HG03354 (cell line): ENCODE measurements at regions not wholly inside any gene's neighbourhood (a gene's known extent, or its start where the extent isn't known, plus 50 kb on each side); places are given as distances from the start of the nearest gene placed in this dataset.

ENCODE experiments used
- ATAC-seq: cut with Tn5 transposase; IDR thresholded peaks from one replicate; pipeline ENCODE4 v1.9.1; 2021; ENCODE audit warnings: mild to moderate bottlenecking; ENCODE audit not compliant: unreplicated experiment, poor library complexity, severe bottlenecking

DNA sequence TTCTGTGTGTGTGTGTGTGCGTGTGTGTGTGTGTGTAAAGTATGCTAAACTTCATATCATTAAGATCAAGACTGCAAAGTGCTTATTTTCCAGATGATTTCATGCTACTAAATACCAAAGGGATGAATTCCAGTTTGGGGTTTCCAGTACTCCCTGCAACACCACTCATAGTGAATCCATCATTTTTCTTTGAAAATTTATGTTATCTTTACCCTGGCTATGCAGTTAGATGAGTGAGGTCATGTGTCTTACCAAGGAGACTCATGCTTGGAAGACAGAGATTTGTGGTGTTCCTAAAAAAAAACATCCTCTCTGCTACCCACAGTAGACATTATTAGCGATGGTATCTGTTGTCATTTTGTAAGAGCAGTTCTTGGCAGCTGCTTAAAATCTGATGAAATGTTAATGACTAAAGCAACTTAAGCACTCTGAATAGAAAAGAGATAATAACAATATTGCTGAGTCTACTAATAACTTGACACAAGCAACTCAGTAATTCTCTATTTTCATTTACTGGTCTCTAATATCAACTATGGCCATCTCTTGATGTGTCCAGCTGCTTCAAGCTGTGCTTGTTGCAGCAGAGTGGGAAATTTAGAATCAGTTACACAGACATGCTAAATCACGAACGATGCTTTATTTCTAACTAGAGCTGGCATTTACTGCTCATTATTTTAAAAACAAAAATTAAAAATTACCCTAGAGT lies 1953.0 kb upstream of the IGFBP7 start:
- no peak for ATAC-seq

DNA sequence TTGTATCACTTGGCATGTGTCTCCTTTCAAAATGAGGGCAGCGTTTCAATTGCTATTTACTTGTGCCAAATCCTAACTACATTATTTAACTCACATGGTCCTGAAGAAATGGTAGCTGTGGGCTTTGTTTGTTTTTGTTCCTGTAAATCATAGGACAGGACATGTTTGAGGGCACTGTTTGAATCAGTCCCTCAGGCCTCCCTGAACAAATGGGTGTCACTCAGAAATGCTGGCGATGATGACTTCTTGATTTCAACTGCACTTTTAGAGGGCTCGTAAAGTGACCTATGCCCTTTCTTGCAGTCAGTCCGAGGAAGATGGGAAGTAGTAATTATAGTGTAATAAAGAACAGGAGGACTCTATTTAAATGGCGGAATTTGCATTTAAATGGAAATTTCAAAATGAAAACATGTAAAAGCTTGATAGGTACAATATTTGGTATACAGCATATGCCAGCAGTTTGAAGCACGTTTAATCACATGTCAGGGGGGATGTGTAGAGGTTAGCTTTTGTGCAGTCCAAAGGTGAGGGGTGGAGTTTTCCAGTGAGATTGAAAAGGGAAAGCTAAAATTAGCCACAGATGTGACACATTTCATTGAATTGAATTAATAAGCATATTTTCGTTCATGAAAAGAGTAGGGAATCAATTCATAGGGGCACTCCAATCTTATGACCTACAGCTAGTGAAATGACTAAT lies 1958.7 kb upstream of the IGFBP7 start:
- no peak for ATAC-seq

GRCh38 chr4:59086410-59086809 lies 1976.2 kb upstream of the IGFBP7 start:
- ATAC-seq = no peak

DNA sequence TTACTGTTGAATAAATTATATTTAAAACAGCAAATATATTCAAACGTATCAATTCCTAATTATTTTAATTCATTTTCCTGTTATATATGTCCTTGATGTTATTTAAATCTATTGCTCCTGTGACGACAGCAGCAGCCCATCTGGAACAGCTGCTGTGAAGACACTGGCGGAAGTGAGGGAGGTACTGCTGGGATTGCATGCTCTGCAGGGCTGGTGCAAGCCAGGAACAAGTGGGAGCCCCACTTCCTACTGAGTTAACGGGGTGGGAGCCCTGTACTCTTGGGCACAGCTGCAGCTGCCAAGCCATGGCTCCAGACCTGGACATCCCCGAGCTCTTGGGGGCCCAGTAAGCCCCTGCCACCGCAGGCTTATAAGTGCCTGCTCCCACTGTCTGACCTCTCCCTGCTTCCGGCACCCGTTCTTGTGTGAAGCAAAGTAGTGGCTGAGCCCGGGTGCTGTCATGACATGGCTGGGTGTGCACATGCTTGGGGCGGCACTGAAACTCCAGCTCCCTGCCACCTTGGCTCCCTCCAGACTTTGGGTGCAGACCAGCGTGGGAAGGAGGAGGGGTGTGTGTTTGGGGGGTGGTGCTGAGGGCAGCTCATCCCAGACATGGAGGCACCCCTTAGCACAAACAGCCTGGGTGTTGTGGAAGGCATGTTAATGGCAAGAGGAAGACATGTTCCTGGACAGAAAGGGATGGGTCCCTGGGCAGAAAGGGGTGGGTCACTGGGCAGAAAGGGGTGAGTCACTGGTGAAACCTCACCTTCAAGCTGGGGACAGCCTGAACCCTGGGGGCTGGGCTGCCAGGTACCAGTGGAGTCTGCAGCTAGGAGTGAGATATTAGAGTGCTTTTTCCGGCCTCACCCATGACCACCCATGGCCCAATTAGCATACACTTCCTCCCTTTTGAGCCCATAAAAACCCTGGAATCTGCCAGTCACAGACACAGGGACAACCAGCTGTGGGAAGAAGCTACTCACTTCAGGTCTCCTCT lies 1981.3 kb upstream of the IGFBP7 start:
- ATAC-seq = no peak

DNA sequence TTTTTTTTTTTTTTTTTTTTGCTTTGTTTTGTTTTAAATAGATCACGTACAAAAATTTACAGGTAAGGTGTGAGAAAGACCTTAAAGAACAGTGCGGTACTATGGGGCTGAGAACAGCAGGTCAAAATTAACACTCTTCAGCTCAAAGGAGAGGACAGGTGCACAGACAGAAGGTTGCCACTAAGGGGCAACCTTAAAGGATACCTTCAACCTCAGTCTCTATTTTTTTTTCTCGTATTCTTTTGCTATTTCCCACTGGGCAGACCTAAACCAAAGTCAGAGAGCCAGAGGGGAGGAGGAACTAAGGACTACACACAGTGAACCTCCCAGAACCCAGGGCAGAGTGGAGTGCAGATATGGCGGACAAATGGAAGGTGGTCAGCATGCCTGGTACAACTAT lies 1984.3 kb upstream of the IGFBP7 start:
- ATAC-seq = no peak

DNA sequence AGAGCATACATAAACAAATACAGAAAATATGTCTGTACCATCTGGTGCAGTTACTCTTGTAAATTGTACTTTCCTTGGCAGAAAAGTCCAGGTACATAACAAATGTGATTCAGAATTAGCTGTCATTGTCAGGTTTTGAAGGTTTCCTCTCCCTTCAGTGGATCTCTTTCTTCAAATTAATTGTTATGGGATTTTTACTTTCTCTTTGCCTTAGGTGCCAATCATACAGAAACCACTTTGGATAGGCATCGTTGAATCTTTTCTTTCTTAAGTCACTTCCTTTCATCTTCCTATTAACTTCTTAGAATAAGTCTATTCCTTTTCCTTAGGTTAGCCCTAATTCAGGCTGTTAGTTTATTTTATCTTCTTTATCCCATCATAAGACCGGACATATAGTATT lies 1992.1 kb upstream of the IGFBP7 start:
- no peak for ATAC-seq

GRCh38 chr4:59120287-59120814 lies 2010.2 kb upstream of the IGFBP7 start:
- ATAC-seq = no peak

DNA sequence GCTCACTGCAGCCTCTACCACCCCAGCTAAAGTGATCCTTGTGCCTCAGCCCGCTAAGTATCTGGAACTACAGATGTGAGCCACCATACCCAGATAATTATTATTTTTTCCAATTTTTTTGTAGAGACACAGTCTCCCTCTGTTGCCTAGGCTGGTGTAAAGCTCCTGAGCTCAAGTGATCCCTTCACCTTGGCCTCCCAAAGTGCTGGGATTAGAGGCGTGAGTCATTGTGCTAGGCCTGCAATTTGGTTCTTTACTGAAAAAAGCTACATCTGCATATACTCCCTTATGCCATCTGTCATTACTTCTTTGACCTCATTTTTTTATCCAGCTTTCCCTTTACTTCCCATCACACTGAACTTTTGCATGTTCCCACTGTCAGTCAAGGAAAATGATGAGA lies 2012.4 kb upstream of the IGFBP7 start:
- ATAC-seq = no peak

- ATAC-seq = no peak
These were observed 2016.0 kb upstream of the IGFBP7 start for GRCh38 chr4:59126159-59126558.

DNA sequence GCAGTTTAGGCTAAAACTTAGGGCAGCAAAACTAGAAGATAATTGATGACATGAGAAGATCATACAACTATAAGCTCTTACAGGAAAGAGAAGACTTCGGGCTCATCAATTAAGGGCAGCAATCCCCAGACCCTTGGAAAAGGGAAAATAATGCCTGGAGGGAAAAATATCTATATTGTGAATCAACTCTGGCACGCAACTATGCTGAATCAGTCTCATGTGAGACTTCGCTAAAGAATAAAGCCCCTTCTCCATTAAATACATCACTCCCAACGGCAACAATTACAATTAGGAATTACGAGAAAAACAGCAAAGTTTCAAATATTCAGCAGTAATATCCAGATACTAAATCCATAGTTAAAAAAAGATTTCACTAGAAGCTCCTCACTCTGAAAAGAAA lies 2016.8 kb upstream of the IGFBP7 start:
- no peak for ATAC-seq

GRCh38 chr4:59127743-59128142 lies 2017.6 kb upstream of the IGFBP7 start:
- ATAC-seq = no peak

- ATAC-seq = no peak
These were observed 2025.2 kb upstream of the IGFBP7 start for GRCh38 chr4:59135248-59135985.

GRCh38 chr4:59161249-59161648 lies 2038.9 kb upstream of the ADGRL3 start:
- ATAC-seq = no peak

GRCh38 chr4:59175617-59176016 lies 2024.5 kb upstream of the ADGRL3 start:
- ATAC-seq = no peak

DNA sequence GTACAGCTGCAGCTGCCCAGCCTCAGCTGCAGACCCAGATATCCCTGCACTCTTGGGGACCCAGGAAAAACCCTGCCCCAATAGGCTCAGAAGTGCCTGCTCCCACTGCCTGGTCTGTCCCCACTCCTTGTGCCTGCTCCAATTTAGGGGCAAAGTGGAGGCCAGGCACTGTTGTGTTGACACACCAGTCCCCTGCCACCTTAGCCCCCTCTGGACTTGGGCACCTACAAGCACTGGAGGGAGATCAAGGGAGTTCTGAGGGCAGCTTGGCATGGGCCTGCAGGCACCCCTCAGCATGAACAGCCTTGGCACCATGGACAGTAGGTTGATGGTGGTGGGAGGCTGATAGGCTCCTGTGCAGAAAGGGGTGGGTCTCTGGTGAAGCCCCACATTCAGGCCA lies 2020.8 kb upstream of the ADGRL3 start:
- no peak for ATAC-seq

DNA sequence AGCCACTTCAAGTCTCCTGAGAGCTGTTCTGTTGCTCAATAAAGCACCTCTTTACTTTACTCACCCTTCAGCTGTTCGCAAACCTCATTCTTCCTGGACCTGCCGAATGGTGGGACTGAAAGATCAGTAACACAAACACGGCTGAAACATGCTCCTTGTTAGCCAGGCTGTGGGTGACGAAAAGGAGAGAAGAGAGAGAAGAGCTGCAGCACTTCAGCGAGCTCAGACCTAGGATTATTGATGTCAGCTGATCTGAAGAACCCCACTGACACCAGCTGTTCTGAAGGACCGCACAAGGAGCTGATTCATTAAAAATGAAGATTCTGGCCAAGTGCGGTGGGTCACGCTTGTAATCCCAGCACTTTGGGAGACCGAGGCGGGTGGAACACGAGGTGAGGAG lies 2020.0 kb upstream of the ADGRL3 start:
- ATAC-seq = no peak

DNA sequence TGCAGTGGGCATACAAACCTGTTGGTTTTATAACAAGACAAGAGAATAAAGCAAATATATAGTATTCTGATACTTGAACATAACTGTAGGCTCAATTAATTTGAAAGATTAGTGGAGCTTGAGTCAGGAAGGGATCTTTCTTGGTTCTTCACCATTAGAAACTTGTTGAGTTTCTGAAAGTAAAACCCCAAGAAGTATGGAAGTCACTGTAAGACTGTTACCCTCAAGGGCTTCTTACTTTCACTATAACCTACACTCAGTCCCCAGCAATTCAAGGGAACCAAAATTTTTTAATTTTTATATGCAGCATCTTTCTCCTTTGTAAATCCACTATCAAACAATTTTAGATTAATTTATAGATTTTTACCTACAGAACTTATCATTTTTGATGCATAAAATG lies 2019.2 kb upstream of the ADGRL3 start:
- ATAC-seq = no peak

GRCh38 chr4:59195839-59196238 lies 2004.3 kb upstream of the ADGRL3 start:
- ATAC-seq = no peak

- ATAC-seq = no peak
These were observed 1999.1 kb upstream of the ADGRL3 start for GRCh38 chr4:59200992-59201391.
